H1 (cell line): ENCODE measurements at regions not wholly inside any gene's neighbourhood (a gene's known extent, or its start where the extent isn't known, plus 50 kb on each side); places are given as distances from the start of the nearest gene placed in this dataset.
A peak's percentile ranks its signal among the peaks of the same experiment; 100 is the strongest.

Source experiments
- CTCF ChIA-PET: fragments of 300-600 bp; sonication (Branson Sonifier 250); formaldehyde crosslinking; loops from one replicate; lab custom pipeline; 2021; ENCODE audit not compliant: partially characterized antibody; lab: Charles Lee
- POLR2A ChIA-PET: fragments of 300-600 bp; sonication (Branson Sonifier 250); formaldehyde crosslinking; loops from one replicate; lab custom pipeline; 2021; ENCODE audit warnings: inconsistent platforms; ENCODE audit not compliant: partially characterized antibody; lab: Charles Lee
- DNase-seq, 2 experiments: peaks; one replicate each; pipeline versions ENCODE4 v3.0.0 to v3.0.0-alpha.2; 2010 to 2022; ENCODE audit warnings: low spot score in 2 of 2, low read depth in 1 of 2, mixed read lengths in 1 of 2
- FAIRE-seq: peaks from 2 replicates; lab custom pipeline; 2011; peaks lifted over from hg19 to GRCh38; lab: Jason Lieb, UNC
- H2AFZ ChIP-seq: 2 replicates; pipeline ENCODE4 v1.8.1; 2012; ENCODE audit warnings: low read length, inconsistent platforms
- H2AK5ac ChIP-seq: 2 replicates; pipeline ENCODE4 v1.6.1; 2013; ENCODE audit warnings: low read depth, low read length
- H2BK120ac ChIP-seq: replicated peaks from 2 replicates; pipeline ENCODE3; 2013; ENCODE audit warnings: low read depth, low read length, inconsistent platforms
- H2BK12ac ChIP-seq: 2 replicates; pipeline ENCODE4 v1.6.1; 2013; ENCODE audit warnings: low read depth, low read length
- H2BK15ac ChIP-seq: 2 replicates; pipeline ENCODE4 v1.6.1; 2013; ENCODE audit warnings: low read length
- H2BK20ac ChIP-seq: 2 replicates; pipeline ENCODE4 v1.6.1; 2013; ENCODE audit warnings: low read length
- H2BK5ac ChIP-seq: 2 replicates; pipeline ENCODE4 v1.6.1; 2013; ENCODE audit warnings: low read depth, low read length
- H3K14ac ChIP-seq: 2 replicates; pipeline ENCODE4 v1.6.1; 2013; ENCODE audit warnings: inconsistent platforms; ENCODE audit not compliant: insufficient read length
- H3K18ac ChIP-seq: 2 replicates; pipeline ENCODE4 v1.6.1; 2013; ENCODE audit warnings: low read length; ENCODE audit errors: extremely low read depth
- H3K23ac ChIP-seq: 2 replicates; pipeline ENCODE4 v1.6.1; 2013; ENCODE audit warnings: inconsistent platforms; ENCODE audit not compliant: insufficient read length
- H3K23me2 ChIP-seq: 2 replicates; pipeline ENCODE4 v1.6.1; 2013; ENCODE audit warnings: low read depth, low read length
- H3K27ac ChIP-seq: 2 replicates; pipeline ENCODE4 v1.6.1; 2011; ENCODE audit warnings: low read depth, low read length, inconsistent platforms
- H3K27me3 ChIP-seq, 4 experiments: replicated peaks in 1 of 4; 1 replicate in 1 of 4; 2 replicates in 3 of 4; pipeline versions ENCODE4 v1.6.1 to v1.8.1; 2011 to 2013; ENCODE audit warnings: low read length in 3 of 4, mild to moderate bottlenecking in 3 of 4, inconsistent platforms in 2 of 4, mixed read lengths in 2 of 4, moderate library complexity in 1 of 4; ENCODE audit not compliant: control insufficient read depth in 3 of 4, insufficient read depth in 3 of 4; ENCODE audit errors: extremely low read depth in 1 of 4
- H3K36me3 ChIP-seq, 4 experiments: 2 replicates each; pipeline versions ENCODE4 v1.6.1 to v1.8.1; 2011 to 2013; ENCODE audit warnings: mild to moderate bottlenecking in 4 of 4, low read length in 3 of 4, moderate library complexity in 2 of 4, control low read depth in 1 of 4, inconsistent platforms in 1 of 4; ENCODE audit not compliant: insufficient read depth in 4 of 4, control insufficient read depth in 2 of 4
- H3K4ac ChIP-seq: replicated peaks from 2 replicates; pipeline ENCODE3; 2013; ENCODE audit warnings: low read length, low read depth, mixed read lengths, inconsistent platforms; ENCODE audit not compliant: insufficient read length
- H3K4me1 ChIP-seq, 4 experiments: replicated peaks in 1 of 4; 1 replicate in 1 of 4; 2 replicates in 3 of 4; pipeline versions ENCODE4 v1.6.1 to v1.8.1; 2011 to 2013; ENCODE audit warnings: low read length in 3 of 4, inconsistent platforms in 2 of 4, mixed read lengths in 1 of 4; ENCODE audit not compliant: insufficient read depth in 4 of 4, control insufficient read depth in 3 of 4
- H3K4me2 ChIP-seq, 2 experiments: 2 replicates each; pipeline versions ENCODE4 v1.6.1 to v1.8.1; 2011 to 2013; ENCODE audit warnings: low read depth in 2 of 2, low read length in 2 of 2, control low read depth in 1 of 2, inconsistent platforms in 1 of 2, mild to moderate bottlenecking in 1 of 2; ENCODE audit not compliant: insufficient read depth in 1 of 2
- H3K4me3 ChIP-seq, 4 experiments: fragments of 200-600, 300-600 bp in 1 of 4; sonication (generic), shearing (Covaris generic), sonication (Bioruptor Twin) in 1 of 4; 2 replicates each; pipeline versions ENCODE4 v1.5.1 to v1.8.1; 2011 to 2016; ENCODE audit warnings: low read length in 4 of 4, low read depth in 3 of 4, control low read depth in 2 of 4, inconsistent platforms in 2 of 4, mild to moderate bottlenecking in 2 of 4, mixed read lengths in 1 of 4, moderate library complexity in 1 of 4; ENCODE audit not compliant: insufficient read depth in 2 of 4; ENCODE audit errors: extremely low read depth in 1 of 4
- H3K56ac ChIP-seq: replicated peaks from 2 replicates; pipeline ENCODE3; 2013; ENCODE audit warnings: low read depth, mild to moderate bottlenecking, mixed read lengths, low read length, inconsistent platforms; ENCODE audit not compliant: insufficient read length
- H3K79me1 ChIP-seq: 2 replicates; pipeline ENCODE4 v1.6.1; 2013; ENCODE audit warnings: low read depth, low read length, control low read depth
- H3K79me2 ChIP-seq, 2 experiments: 2 replicates each; pipeline versions ENCODE4 v1.6.1 to v1.8.1; 2012 to 2013; ENCODE audit warnings: low read length in 2 of 2, mild to moderate bottlenecking in 2 of 2, inconsistent platforms in 1 of 2; ENCODE audit not compliant: insufficient read depth in 2 of 2, control insufficient read depth in 1 of 2
- H3K9ac ChIP-seq, 4 experiments: replicated peaks in 1 of 4; 1 replicate in 1 of 4; 2 replicates in 3 of 4; pipeline versions ENCODE4 v1.6.1 to v1.8.1; 2011 to 2013; ENCODE audit warnings: low read depth in 3 of 4, low read length in 3 of 4, control low read depth in 2 of 4, mild to moderate bottlenecking in 2 of 4, moderate library complexity in 2 of 4, inconsistent platforms in 1 of 4; ENCODE audit errors: extremely low read depth in 1 of 4
- H3K9me3 ChIP-seq, 2 experiments: 2 replicates each; pipeline versions ENCODE4 v1.6.1 to v1.8.1; 2012 to 2013; ENCODE audit warnings: mild to moderate bottlenecking in 2 of 2, moderate library complexity in 2 of 2, control low read depth in 1 of 2, inconsistent platforms in 1 of 2, low read depth in 1 of 2, low read length in 1 of 2, mixed read lengths in 1 of 2; ENCODE audit not compliant: insufficient read depth in 2 of 2
- H4K20me1 ChIP-seq, 2 experiments: replicated peaks in 1 of 2; 2 replicates each; pipeline versions ENCODE3 to v1.8.1; 2011 to 2013; ENCODE audit warnings: inconsistent platforms in 2 of 2, low read length in 2 of 2, mild to moderate bottlenecking in 1 of 2; ENCODE audit not compliant: insufficient read depth in 2 of 2, control insufficient read depth in 1 of 2
- H4K5ac ChIP-seq: 2 replicates; pipeline ENCODE4 v1.6.1; 2013; ENCODE audit warnings: low read length, low read depth, mixed read lengths, inconsistent platforms; ENCODE audit not compliant: insufficient read length
- H4K8ac ChIP-seq: 2 replicates; pipeline ENCODE4 v1.8.0; 2013; ENCODE audit warnings: mild to moderate bottlenecking, moderate library complexity, low read length, inconsistent platforms; ENCODE audit not compliant: insufficient read depth; ENCODE audit errors: extremely low read depth
- H4K91ac ChIP-seq: replicated peaks from 2 replicates; pipeline ENCODE3; 2013; ENCODE audit warnings: low read length, mixed read lengths, inconsistent platforms; ENCODE audit not compliant: insufficient read length
- ASH2L ChIP-seq: fragments of 200-600, 300-600 bp; sonication (generic); IDR thresholded peaks from one replicate; pipeline ENCODE4 v1.7.1; 2017; ENCODE audit warnings: low read length
- CBX5 ChIP-seq: fragments of 300-800, 300-1000 bp; sonication (generic); IDR thresholded peaks from 2 replicates; pipeline ENCODE4 v1.7.1; 2016; ENCODE audit warnings: antibody characterized with exemption, low read length, low read depth
- CBX8 ChIP-seq: fragments of 300-800, 300-1000 bp; sonication (generic); IDR thresholded peaks from 2 replicates; pipeline ENCODE4 v1.7.1; 2016; ENCODE audit warnings: low read depth, low read length, borderline replicate concordance
- CHD2 ChIP-seq: IDR thresholded peaks from 2 replicates; pipeline ENCODE4 v1.6.1; 2012; ENCODE audit warnings: low read length, improper control_type of control experiment
- CREB1 ChIP-seq: IDR thresholded peaks from 2 replicates; pipeline ENCODE4 v1.6.1; 2012; ENCODE audit warnings: inconsistent platforms
- EGR1 ChIP-seq: IDR thresholded peaks from 2 replicates; pipeline ENCODE4 v1.6.1; 2011; ENCODE audit warnings: low read depth, low read length, borderline replicate concordance
- GTF2F1 ChIP-seq: IDR thresholded peaks from 2 replicates; pipeline ENCODE4 v1.6.1; 2012; ENCODE audit warnings: low read depth, low read length, improper control_type of control experiment, borderline replicate concordance
- JUND ChIP-seq: IDR thresholded peaks from 2 replicates; pipeline ENCODE4 v1.6.1; 2011; ENCODE audit warnings: mild to moderate bottlenecking, improper control_type of control experiment, low read length
- KDM4A ChIP-seq: IDR thresholded peaks from one replicate; pipeline ENCODE4 v1.7.1; 2012; ENCODE audit warnings: low read depth, mild to moderate bottlenecking, moderate library complexity, low read length, inconsistent platforms; ENCODE audit not compliant: severe bottlenecking
- MAX ChIP-seq: IDR thresholded peaks from 2 replicates; pipeline ENCODE4 v1.6.1; 2012; ENCODE audit warnings: inconsistent platforms
- RXRA ChIP-seq: IDR thresholded peaks from 2 replicates; pipeline ENCODE4 v1.6.1; 2011; ENCODE audit warnings: low read depth, mild to moderate bottlenecking, low read length, moderate library complexity; ENCODE audit not compliant: insufficient read depth
- SAP30 ChIP-seq: fragments of 300-600 bp; sonication (generic); IDR thresholded peaks from 2 replicates; pipeline ENCODE4 v1.7.1; 2012; ENCODE audit warnings: low read length, moderate library complexity, mild to moderate bottlenecking, inconsistent platforms; ENCODE audit not compliant: insufficient read depth, insufficient replicate concordance
- SIRT6 ChIP-seq: IDR thresholded peaks from one replicate; pipeline ENCODE4 v1.7.1; 2012; ENCODE audit warnings: low read length, inconsistent platforms
- SP2 ChIP-seq: IDR thresholded peaks from 2 replicates; pipeline ENCODE4 v1.6.1; 2012; ENCODE audit warnings: mild to moderate bottlenecking, low read length, inconsistent platforms
- WGBS, 2 experiments: shearing (Covaris generic) in 1 of 2; methylation state at CpG; one replicate each; pipeline versions ENCODE4 v1.1.6 to v1.1.7; 2013 to 2015; ENCODE audit warnings: low lambda C conversion rate in 2 of 2, mixed read lengths in 2 of 2, inconsistent platforms in 1 of 2, low coverage in 1 of 2, missing lambda C conversion rate in 1 of 2; ENCODE audit not compliant: insufficient replicate concordance in 2 of 2, insufficient coverage in 1 of 2, insufficient read length in 1 of 2; ENCODE audit errors: extremely low coverage in 1 of 2, missing lambda C conversion rate in 1 of 2; 5-methylcytosine and 5-hydroxymethylcytosine counted together
- TF ChIP-seq, protein P1 (sequence below): IDR thresholded peaks from 2 replicates; pipeline ENCODE4 v1.6.1; 2011; ENCODE audit warnings: low read length, improper control_type of control experiment

DNA sequence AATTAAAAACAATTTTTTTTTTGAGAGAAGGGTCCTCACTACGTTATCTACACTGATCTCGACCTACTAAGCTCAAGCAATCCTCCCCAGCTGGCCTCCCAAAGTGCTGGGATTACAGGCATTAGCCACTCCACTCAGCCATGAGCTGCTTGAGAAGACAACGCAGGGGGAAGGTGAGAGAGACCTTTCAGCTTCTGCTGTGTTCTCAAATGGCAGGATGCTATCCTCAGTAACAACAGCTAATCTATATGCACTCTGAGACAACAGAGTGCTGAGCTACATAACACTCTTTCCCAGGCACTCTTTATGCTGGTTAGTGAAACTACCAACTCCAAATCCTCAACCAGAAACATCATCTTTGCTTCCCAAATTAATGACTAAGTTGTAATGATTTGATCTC is 526.1 kb downstream of the CCER1 start:
- Histone ChIP-seq H3K4ac (no peak overlapping the region), H4K91ac (no peak overlapping the region), H3K79me1 (no peaks in the 10 kb centered on the region), H3K23ac (no peak overlapping the region), H2AFZ (peak overlapping the region; percentile 82; the same call in 1 of the 2 replicates), H2BK15ac (no peak overlapping the region), H3K4me2 (no peak overlapping the region), H2BK120ac (no peak overlapping the region), H3K14ac (no peak overlapping the region), H2AK5ac (no peak overlapping the region), H3K27ac (no peak overlapping the region), H3K9me3 (0 out of 4 replicates have a peak, but pooled peaks cover 0 to 1% of the 10 kb centered on the region in 2 experiments), H3K27me3 (no peaks in the 10 kb centered on the region), H3K18ac (no peak overlapping the region), H2BK12ac (no peak overlapping the region), H3K56ac (no peak overlapping the region), H3K36me3 (no peaks in the 10 kb centered on the region), H3K9ac (no peak overlapping the region), H3K4me3 (no peak overlapping the region), H4K20me1 (no peaks in the 10 kb centered on the region), H3K4me1 (no peaks in the 10 kb centered on the region), H3K23me2 (no peaks in the 10 kb centered on the region), H3K79me2 (no peaks in the 10 kb centered on the region), H4K8ac (no peak overlapping the region), H4K5ac (no peak overlapping the region), H2BK5ac (no peak overlapping the region), H2BK20ac (no peak overlapping the region)
- no peak for FAIRE-seq
- CTCF ChIA-PET: no interaction called here
- WGBS, 2 experiments: 83% methylated on average over 3 of the region's 3 CpGs; no CpG with 5 or more reads in 1 of the 2 experiments
- DNase-seq: no peak
- POLR2A ChIA-PET: no interaction called here
- no peak for TF ChIP-seq CHD2
- no peak for TF ChIP-seq SIRT6
- TF ChIP-seq CBX8: no peak
- TF ChIP-seq RXRA: no peak
- TF ChIP-seq SAP30: no peak
- TF ChIP-seq, protein P1, sequence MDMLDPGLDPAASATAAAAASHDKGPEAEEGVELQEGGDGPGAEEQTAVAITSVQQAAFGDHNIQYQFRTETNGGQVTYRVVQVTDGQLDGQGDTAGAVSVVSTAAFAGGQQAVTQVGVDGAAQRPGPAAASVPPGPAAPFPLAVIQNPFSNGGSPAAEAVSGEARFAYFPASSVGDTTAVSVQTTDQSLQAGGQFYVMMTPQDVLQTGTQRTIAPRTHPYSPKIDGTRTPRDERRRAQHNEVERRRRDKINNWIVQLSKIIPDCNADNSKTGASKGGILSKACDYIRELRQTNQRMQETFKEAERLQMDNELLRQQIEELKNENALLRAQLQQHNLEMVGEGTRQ: no peak
- no peak for TF ChIP-seq ASH2L
- no peak for TF ChIP-seq CREB1
- no peak for TF ChIP-seq KDM4A
- no peak for TF ChIP-seq CBX5
- no peak for TF ChIP-seq EGR1
- TF ChIP-seq JUND: no peak
- no peak for TF ChIP-seq SP2
- TF ChIP-seq GTF2F1: no peak
- no peak for TF ChIP-seq MAX
